ENCODE measurements at regions not wholly inside any gene's neighbourhood (a gene's known extent, or its start where the extent isn't known, plus 50 kb on each side); places are given as distances from the start of the nearest gene placed in this dataset.

DNA sequence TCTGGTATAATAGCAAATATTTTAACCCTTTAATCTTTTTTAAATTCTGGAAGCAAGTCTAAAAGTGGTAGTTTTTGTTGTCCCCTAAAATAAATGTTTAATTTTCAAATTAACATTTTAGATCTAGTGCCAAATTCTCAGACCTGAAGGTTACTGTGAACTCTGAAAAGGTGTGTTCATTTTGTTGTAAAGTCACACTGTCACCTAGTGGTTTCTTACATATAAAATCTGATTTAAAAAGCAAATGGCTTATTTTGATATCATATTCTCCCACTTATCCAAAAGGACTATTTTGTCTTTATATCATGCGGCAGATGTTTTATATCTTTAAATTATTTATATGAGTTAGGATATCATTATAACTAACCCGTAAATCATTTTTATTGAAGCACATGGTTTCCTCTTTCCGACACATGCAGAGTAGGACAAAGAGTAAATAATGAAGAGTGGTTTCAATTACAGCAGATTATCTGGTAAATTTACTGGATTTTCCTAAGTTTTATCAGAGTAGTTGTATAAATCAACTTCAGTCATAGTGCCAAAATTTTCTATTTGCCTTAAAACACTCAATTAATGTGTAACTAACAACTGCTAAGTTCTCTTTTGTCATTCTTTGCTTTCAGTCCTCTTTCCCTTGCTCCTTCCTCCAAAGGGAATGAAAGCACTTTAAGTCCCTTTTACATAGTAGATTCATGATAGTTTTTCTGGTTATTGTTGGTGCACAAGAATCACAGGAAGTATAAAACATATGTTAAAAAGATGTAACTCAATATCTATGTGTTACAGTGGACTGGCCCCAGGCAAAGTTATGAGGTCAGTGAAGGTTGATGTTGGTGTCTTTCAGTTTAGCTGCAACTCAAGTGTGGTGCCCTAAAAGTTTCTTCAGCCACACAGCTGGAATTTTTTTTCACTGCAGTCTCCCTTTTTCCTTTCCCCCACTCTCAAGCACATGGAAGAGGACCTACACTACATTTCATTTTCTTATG is 189.6 kb downstream of the COX7C start:
- no peaks in the 10 kb centered on the region for H3K36me3 ChIP-seq (ENCODE audit: control insufficient read depth in 2 of 2, insufficient read depth in 2 of 2, low read length in 1 of 2)
- 95% methylated on average over 3 of the region's 3 CpGs for WGBS
- H3K27me3 ChIP-seq (ENCODE audit: control insufficient read depth in 2 of 2, insufficient read depth in 1 of 2, low read length in 1 of 2): no peaks in the 10 kb centered on the region
- H3K9me3 ChIP-seq (ENCODE audit: control insufficient read depth in 2 of 2, insufficient read depth in 1 of 2, low read length in 1 of 2): no peaks in the 10 kb centered on the region
- H3K27ac ChIP-seq (ENCODE audit: low read depth in 1 of 2, low read length in 1 of 2): no peak overlapping the region
- no peak overlapping the region for H3K4me3 ChIP-seq (ENCODE audit: low read length in 2 of 2)
- DNase-seq (ENCODE audit: low read depth in 6 of 9, low spot score in 9 of 9): no peak
- H3K4me1 ChIP-seq (ENCODE audit: control insufficient read depth in 2 of 2, insufficient read depth in 2 of 2, low read length in 2 of 2): no peaks in the 10 kb centered on the region

GRCh38 chr5:86814315-86814714 is 196.6 kb downstream of the COX7C start:
- no peaks in the 10 kb centered on the region for H3K27me3 ChIP-seq (ENCODE audit: control insufficient read depth in 2 of 2, insufficient read depth in 1 of 2, low read length in 1 of 2)
- no peaks in the 10 kb centered on the region for H3K36me3 ChIP-seq (ENCODE audit: control insufficient read depth in 2 of 2, insufficient read depth in 2 of 2, low read length in 1 of 2)
- H3K4me3 ChIP-seq (ENCODE audit: low read length in 2 of 2): no peak overlapping the region
- no peak overlapping the region for H3K27ac ChIP-seq (ENCODE audit: low read depth in 1 of 2, low read length in 1 of 2)
- 85% methylated on average over 1 of the region's 1 CpG for WGBS
- DNase-seq (ENCODE audit: low read depth in 6 of 9, low spot score in 9 of 9): no peak
- H3K4me1 ChIP-seq (ENCODE audit: control insufficient read depth in 2 of 2, insufficient read depth in 2 of 2, low read length in 2 of 2): no peaks in the 10 kb centered on the region
- H3K9me3 ChIP-seq (ENCODE audit: control insufficient read depth in 2 of 2, insufficient read depth in 1 of 2, low read length in 1 of 2): no peaks in the 10 kb centered on the region

DNA sequence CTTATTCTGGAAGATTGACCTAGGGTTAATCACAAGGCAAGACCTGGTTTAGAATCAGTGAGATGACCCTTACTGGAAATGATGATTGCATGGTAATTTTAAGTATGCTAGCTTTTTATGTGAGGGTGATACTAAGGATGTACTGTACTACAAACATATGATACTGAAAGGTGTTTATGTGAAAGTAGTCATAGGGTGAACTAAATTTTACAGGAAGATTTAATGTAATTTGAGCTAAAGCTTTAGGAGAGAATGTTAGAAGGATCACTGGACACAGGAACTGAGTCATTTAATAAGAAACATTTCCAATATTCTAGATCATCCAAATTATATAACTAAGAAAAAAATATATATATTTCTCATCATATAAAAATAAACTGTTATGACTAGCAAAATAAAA is 197.2 kb downstream of the COX7C start:
- H3K9me3 ChIP-seq (ENCODE audit: control insufficient read depth in 2 of 2, insufficient read depth in 1 of 2, low read length in 1 of 2): no peaks in the 10 kb centered on the region
- no peak for DNase-seq (ENCODE audit: low read depth in 6 of 9, low spot score in 9 of 9)
- no peak overlapping the region for H3K27ac ChIP-seq (ENCODE audit: low read depth in 1 of 2, low read length in 1 of 2)
- H3K36me3 ChIP-seq (ENCODE audit: control insufficient read depth in 2 of 2, insufficient read depth in 2 of 2, low read length in 1 of 2): no peaks in the 10 kb centered on the region
- H3K4me1 ChIP-seq (ENCODE audit: control insufficient read depth in 2 of 2, insufficient read depth in 2 of 2, low read length in 2 of 2): no peaks in the 10 kb centered on the region
- H3K27me3 ChIP-seq (ENCODE audit: control insufficient read depth in 2 of 2, insufficient read depth in 1 of 2, low read length in 1 of 2): no peaks in the 10 kb centered on the region
- no peak overlapping the region for H3K4me3 ChIP-seq (ENCODE audit: low read length in 2 of 2)

DNA sequence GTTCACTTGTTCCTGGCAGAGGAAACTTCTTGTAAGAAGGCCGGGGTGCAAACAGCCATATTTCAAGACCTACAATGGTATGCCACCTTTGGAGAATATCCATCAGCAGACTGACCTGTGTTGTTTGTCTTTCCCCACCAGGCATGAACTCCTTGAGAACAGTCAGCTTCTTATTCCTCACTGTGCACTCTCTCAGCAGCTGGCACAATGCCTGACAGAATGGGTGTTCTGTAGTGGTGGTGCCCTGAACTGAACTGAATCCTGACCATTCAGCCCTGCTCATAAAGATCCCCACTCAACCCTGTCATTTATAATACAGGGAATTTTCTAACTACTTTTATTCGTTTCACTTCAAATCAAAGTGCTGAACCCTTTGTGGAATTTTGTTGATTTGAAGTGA is 206.9 kb downstream of the COX7C start:
- H3K27ac ChIP-seq (ENCODE audit: low read depth in 1 of 2, low read length in 1 of 2): no peak overlapping the region
- no peak for DNase-seq (ENCODE audit: low read depth in 6 of 9, low spot score in 9 of 9)
- WGBS: 74% methylated on average over 2 of the region's 2 CpGs
- no peaks in the 10 kb centered on the region for H3K36me3 ChIP-seq (ENCODE audit: control insufficient read depth in 2 of 2, insufficient read depth in 2 of 2, low read length in 1 of 2)
- no peaks in the 10 kb centered on the region for H3K27me3 ChIP-seq (ENCODE audit: control insufficient read depth in 2 of 2, insufficient read depth in 1 of 2, low read length in 1 of 2)
- H3K4me3 ChIP-seq (ENCODE audit: low read length in 2 of 2): no peak overlapping the region
- H3K9me3 ChIP-seq (ENCODE audit: control insufficient read depth in 2 of 2, insufficient read depth in 1 of 2, low read length in 1 of 2): no peaks in the 10 kb centered on the region
- H3K4me1 ChIP-seq (ENCODE audit: control insufficient read depth in 2 of 2, insufficient read depth in 2 of 2, low read length in 2 of 2): no peaks in the 10 kb centered on the region

DNA sequence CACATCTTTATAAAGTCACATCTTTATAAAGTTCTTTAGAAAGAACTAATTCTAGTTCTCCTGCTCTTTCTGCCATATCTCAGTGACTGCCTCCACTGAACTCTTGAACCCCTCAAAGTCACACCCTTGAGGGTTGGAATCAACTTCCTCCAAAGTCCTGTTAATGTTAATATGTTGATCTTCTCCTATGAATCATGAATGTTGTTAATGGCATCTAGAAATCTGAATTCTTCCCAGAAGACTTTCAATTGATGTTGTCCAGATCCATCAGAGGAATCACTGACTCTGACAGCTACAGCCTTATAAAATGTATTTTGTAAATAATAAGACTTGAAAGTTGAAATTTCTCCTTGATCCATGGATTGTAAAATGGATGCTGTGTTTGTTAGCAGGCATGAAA is 213.4 kb downstream of the COX7C start:
- Histone ChIP-seq H3K4me3 (ENCODE audit: low read length in 2 of 2) (no peak overlapping the region), H3K36me3 (ENCODE audit: control insufficient read depth in 2 of 2, insufficient read depth in 2 of 2, low read length in 1 of 2) (no peaks in the 10 kb centered on the region), H3K9me3 (ENCODE audit: control insufficient read depth in 2 of 2, insufficient read depth in 1 of 2, low read length in 1 of 2) (no peaks in the 10 kb centered on the region), H3K27me3 (ENCODE audit: control insufficient read depth in 2 of 2, insufficient read depth in 1 of 2, low read length in 1 of 2) (no peaks in the 10 kb centered on the region), H3K4me1 (ENCODE audit: control insufficient read depth in 2 of 2, insufficient read depth in 2 of 2, low read length in 2 of 2) (no peaks in the 10 kb centered on the region), H3K27ac (ENCODE audit: low read depth in 1 of 2, low read length in 1 of 2) (no peak overlapping the region)
- no peak for DNase-seq (ENCODE audit: low read depth in 6 of 9, low spot score in 9 of 9)

- 93% methylated on average over 1 of the region's 1 CpG for WGBS
- H3K27ac ChIP-seq (ENCODE audit: low read depth in 1 of 2, low read length in 1 of 2): no peak overlapping the region
- H3K9me3 ChIP-seq (ENCODE audit: control insufficient read depth in 2 of 2, insufficient read depth in 1 of 2, low read length in 1 of 2): no peaks in the 10 kb centered on the region
- no peaks in the 10 kb centered on the region for H3K36me3 ChIP-seq (ENCODE audit: control insufficient read depth in 2 of 2, insufficient read depth in 2 of 2, low read length in 1 of 2)
- H3K4me3 ChIP-seq (ENCODE audit: low read length in 2 of 2): no peak overlapping the region
- no peaks in the 10 kb centered on the region for H3K4me1 ChIP-seq (ENCODE audit: control insufficient read depth in 2 of 2, insufficient read depth in 2 of 2, low read length in 2 of 2)
- no peaks in the 10 kb centered on the region for H3K27me3 ChIP-seq (ENCODE audit: control insufficient read depth in 2 of 2, insufficient read depth in 1 of 2, low read length in 1 of 2)
- DNase-seq (ENCODE audit: low read depth in 6 of 9, low spot score in 9 of 9): no peak
These were observed 216.1 kb downstream of the COX7C start for GRCh38 chr5:86833868-86834267.

DNA sequence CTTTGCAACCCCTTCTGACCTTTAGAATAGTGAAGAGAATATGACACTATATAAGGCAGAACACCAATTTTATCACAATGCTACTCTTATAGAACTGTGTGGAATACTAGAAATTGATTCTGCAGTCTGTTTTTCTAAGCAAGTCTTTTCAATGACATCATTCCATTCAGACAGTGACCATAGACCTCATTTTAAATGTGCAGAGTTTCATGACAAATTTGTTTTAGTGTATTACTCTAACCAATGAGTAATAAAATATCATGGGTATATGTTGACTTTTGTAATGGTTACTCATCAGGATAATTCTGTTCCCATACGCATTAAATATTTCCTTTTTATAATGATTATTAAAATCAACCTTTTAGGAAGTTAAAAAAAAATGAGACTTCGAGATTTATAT is 219.9 kb downstream of the COX7C start:
- Histone ChIP-seq H3K27me3 (ENCODE audit: control insufficient read depth in 2 of 2, insufficient read depth in 1 of 2, low read length in 1 of 2) (no peaks in the 10 kb centered on the region), H3K9me3 (ENCODE audit: control insufficient read depth in 2 of 2, insufficient read depth in 1 of 2, low read length in 1 of 2) (no peaks in the 10 kb centered on the region), H3K36me3 (ENCODE audit: control insufficient read depth in 2 of 2, insufficient read depth in 2 of 2, low read length in 1 of 2) (no peaks in the 10 kb centered on the region), H3K4me3 (ENCODE audit: low read length in 2 of 2) (no peak overlapping the region), H3K4me1 (ENCODE audit: control insufficient read depth in 2 of 2, insufficient read depth in 2 of 2, low read length in 2 of 2) (no peaks in the 10 kb centered on the region), H3K27ac (ENCODE audit: low read depth in 1 of 2, low read length in 1 of 2) (no peak overlapping the region)
- 92% methylated on average over 2 of the region's 2 CpGs for WGBS
- no peak for DNase-seq (ENCODE audit: low read depth in 6 of 9, low spot score in 9 of 9)

GRCh38 chr5:86838083-86838482 is 220.3 kb downstream of the COX7C start:
- Histone ChIP-seq H3K36me3 (ENCODE audit: control insufficient read depth in 2 of 2, insufficient read depth in 2 of 2, low read length in 1 of 2) (no peaks in the 10 kb centered on the region), H3K27me3 (ENCODE audit: control insufficient read depth in 2 of 2, insufficient read depth in 1 of 2, low read length in 1 of 2) (no peaks in the 10 kb centered on the region), H3K4me3 (ENCODE audit: low read length in 2 of 2) (no peak overlapping the region), H3K4me1 (ENCODE audit: control insufficient read depth in 2 of 2, insufficient read depth in 2 of 2, low read length in 2 of 2) (no peaks in the 10 kb centered on the region), H3K9me3 (ENCODE audit: control insufficient read depth in 2 of 2, insufficient read depth in 1 of 2, low read length in 1 of 2) (no peaks in the 10 kb centered on the region), H3K27ac (ENCODE audit: low read depth in 1 of 2, low read length in 1 of 2) (no peak overlapping the region)
- no peak for DNase-seq (ENCODE audit: low read depth in 6 of 9, low spot score in 9 of 9)
- 95% methylated on average over 2 of the region's 2 CpGs for WGBS

- Histone ChIP-seq H3K36me3 (ENCODE audit: control insufficient read depth in 2 of 2, insufficient read depth in 2 of 2, low read length in 1 of 2) (no peaks in the 10 kb centered on the region), H3K9me3 (ENCODE audit: control insufficient read depth in 2 of 2, insufficient read depth in 1 of 2, low read length in 1 of 2) (no peaks in the 10 kb centered on the region), H3K27ac (ENCODE audit: low read depth in 1 of 2, low read length in 1 of 2) (no peak overlapping the region), H3K27me3 (ENCODE audit: control insufficient read depth in 2 of 2, insufficient read depth in 1 of 2, low read length in 1 of 2) (no peaks in the 10 kb centered on the region), H3K4me1 (ENCODE audit: control insufficient read depth in 2 of 2, insufficient read depth in 2 of 2, low read length in 2 of 2) (no peaks in the 10 kb centered on the region), H3K4me3 (ENCODE audit: low read length in 2 of 2) (no peak overlapping the region)
- WGBS: 77% methylated on average over 3 of the region's 3 CpGs
- no peak for DNase-seq (ENCODE audit: low read depth in 6 of 9, low spot score in 9 of 9)
These were observed 223.4 kb downstream of the COX7C start for GRCh38 chr5:86841000-86841644.

Measured in thymus (tissue), 11 donors.